SK-N-SH (cell line): ENCODE measurements at regions not wholly inside any gene's neighbourhood (a gene's known extent, or its start where the extent isn't known, plus 50 kb on each side); places are given as distances from the start of the nearest gene placed in this dataset.

ENCODE experiments used
- CTCF ChIA-PET: fragments of 300-600, 350-600 bp; formaldehyde crosslinking; extraction: SDS; loops from one replicate; lab custom pipeline; 2021; lab: Yijun Ruan, JAX
- POLR2A ChIA-PET: fragments of 350-600 bp; sonication (Branson Sonifier 250); formaldehyde crosslinking; extraction: SDS; loops from one replicate; lab custom pipeline; 2020; ENCODE audit warnings: antibody characterized with exemption, inconsistent platforms; lab: Yijun Ruan, JAX
- DNase-seq: peaks from one replicate; pipeline ENCODE4 v3.0.0; 2012
- H2AFZ ChIP-seq: fragments of 200-600 bp; sonication (generic); 2 replicates; pipeline ENCODE4 v1.8.1; 2016; ENCODE audit warnings: antibody characterized with exemption, mild to moderate bottlenecking, low read depth
- H3F3A ChIP-seq: fragments of 200-600 bp; sonication (generic); replicated peaks from 2 replicates; pipeline ENCODE3; 2016; ENCODE audit warnings: antibody characterized with exemption, mild to moderate bottlenecking; ENCODE audit not compliant: insufficient read depth
- H3K27ac ChIP-seq, 2 experiments: fragments of 200-500 bp in 1 of 2; fragments of 200-600 bp in 1 of 2; sonication (Bioruptor generic) in 1 of 2; sonication (generic), shearing (Covaris generic) in 1 of 2; 2 replicates each; pipeline versions ENCODE4 v1.5.1 to v1.6.1; 2014 to 2016; ENCODE audit warnings: low read depth in 2 of 2, inconsistent platforms in 1 of 2, low read length in 1 of 2, mild to moderate bottlenecking in 1 of 2, mixed read lengths in 1 of 2
- H3K27me3 ChIP-seq: fragments of 200-600 bp; sonication (generic), shearing (Covaris generic); 2 replicates; pipeline ENCODE4 v1.6.1; 2016; ENCODE audit warnings: mixed run types; ENCODE audit not compliant: insufficient read depth
- H3K36me3 ChIP-seq, 2 experiments: fragments of 200-500 bp in 1 of 2; fragments of 200-600 bp in 1 of 2; sonication (Bioruptor generic) in 1 of 2; sonication (generic) in 1 of 2; replicated peaks in 1 of 2; 2 replicates each; pipeline versions ENCODE3 to v1.5.1; 2014 to 2016; ENCODE audit warnings: low read length in 1 of 2, mild to moderate bottlenecking in 1 of 2; ENCODE audit not compliant: insufficient read depth in 2 of 2, control insufficient read depth in 1 of 2
- H3K4me1 ChIP-seq, 2 experiments: fragments of 200-500 bp in 1 of 2; fragments of 200-600 bp in 1 of 2; sonication (Bioruptor generic) in 1 of 2; sonication (generic), shearing (Covaris generic) in 1 of 2; 2 replicates each; pipeline versions ENCODE4 v1.5.1 to v1.6.1; 2014 to 2016; ENCODE audit warnings: low read depth in 1 of 2, low read length in 1 of 2, mixed run types in 1 of 2; ENCODE audit not compliant: insufficient read depth in 2 of 2, control insufficient read depth in 1 of 2
- H3K4me2 ChIP-seq: fragments of 200-600 bp; sonication (generic), shearing (Covaris generic); 2 replicates; pipeline ENCODE4 v1.6.1; 2017; ENCODE audit warnings: mixed run types
- H3K4me3 ChIP-seq, 2 experiments: fragments of 200-500 bp in 1 of 2; fragments of 200-600 bp in 1 of 2; sonication (Bioruptor generic) in 1 of 2; sonication (generic), shearing (Covaris generic) in 1 of 2; 2 replicates each; pipeline versions ENCODE4 v1.5.1 to v1.8.1; 2014 to 2016; ENCODE audit warnings: low read depth in 2 of 2, inconsistent platforms in 1 of 2, low read length in 1 of 2, mild to moderate bottlenecking in 1 of 2, mixed read lengths in 1 of 2, moderate library complexity in 1 of 2
- H3K79me2 ChIP-seq: fragments of 200-600 bp; sonication (generic); 2 replicates; pipeline ENCODE4 v1.8.1; 2017; ENCODE audit warnings: mild to moderate bottlenecking; ENCODE audit not compliant: insufficient read depth
- H3K9ac ChIP-seq: fragments of 200-600 bp; sonication (generic); 2 replicates; pipeline ENCODE4 v1.6.1; 2017; ENCODE audit warnings: mixed run types
- H3K9me2 ChIP-seq: fragments of 200-600 bp; sonication (generic); 2 replicates; pipeline ENCODE4 v1.6.1; 2017; ENCODE audit warnings: mixed run types
- H3K9me3 ChIP-seq: fragments of 200-600 bp; sonication (generic); 2 replicates; pipeline ENCODE4 v1.6.1; 2017; ENCODE audit warnings: mixed run types, mild to moderate bottlenecking, moderate library complexity
- H4K20me1 ChIP-seq: fragments of 200-600 bp; sonication (generic); 2 replicates; pipeline ENCODE4 v1.6.1; 2017; ENCODE audit warnings: mild to moderate bottlenecking, mixed run types; ENCODE audit not compliant: insufficient read depth
- CTCF ChIP-seq: fragments of 200-600 bp; sonication (generic); IDR thresholded peaks from 2 replicates; pipeline ENCODE4 v1.6.1; 2017; ENCODE audit warnings: antibody characterized with exemption, mild to moderate bottlenecking, moderate library complexity
- ELF1 ChIP-seq: IDR thresholded peaks from 2 replicates; pipeline ENCODE4 v1.4.0; 2012
- FOXJ3 ChIP-seq: sonication (generic); formaldehyde crosslinking; IDR thresholded peaks from 2 replicates; pipeline ENCODE4 v1.5.1; 2020; ENCODE audit warnings: mild to moderate bottlenecking, missing genetic modification reagents
- GABPA ChIP-seq: IDR thresholded peaks from 2 replicates; pipeline ENCODE4 v1.4.0; 2012; ENCODE audit warnings: low read depth, mild to moderate bottlenecking
- GATA2 ChIP-seq: sonication (generic); formaldehyde crosslinking; IDR thresholded peaks from 2 replicates; pipeline ENCODE4 v1.5.0; 2020; ENCODE audit warnings: mild to moderate bottlenecking, missing genetic modification reagents
- JUND ChIP-seq: IDR thresholded peaks from 2 replicates; pipeline ENCODE4 v1.4.0; 2012
- MAX ChIP-seq: IDR thresholded peaks from 2 replicates; pipeline ENCODE4 v1.4.0; 2012; ENCODE audit warnings: low read depth
- MEF2A ChIP-seq: IDR thresholded peaks from 2 replicates; pipeline ENCODE4 v1.4.0; 2012; ENCODE audit warnings: low read depth, borderline replicate concordance
- MXI1 ChIP-seq: IDR thresholded peaks from 2 replicates; pipeline ENCODE4 v1.6.1; 2012; ENCODE audit warnings: mild to moderate bottlenecking, low read depth, low read length, improper control_type of control experiment
- POLR2AphosphoS5 ChIP-seq: IDR thresholded peaks from 2 replicates; pipeline ENCODE4 v1.6.1; 2012; ENCODE audit warnings: low read depth, low read length
- REST ChIP-seq: IDR thresholded peaks from 2 replicates; pipeline ENCODE4 v1.6.1; 2012; ENCODE audit warnings: mild to moderate bottlenecking, low read depth, low read length, moderate library complexity
- RXRA ChIP-seq: IDR thresholded peaks from 2 replicates; pipeline ENCODE4 v1.4.0; 2012; ENCODE audit warnings: low read depth, mild to moderate bottlenecking, borderline replicate concordance
- SIN3A ChIP-seq: IDR thresholded peaks from 2 replicates; pipeline ENCODE4 v1.6.1; 2012; ENCODE audit warnings: low read depth, mild to moderate bottlenecking, low read length, moderate library complexity, borderline replicate concordance
- SMC3 ChIP-seq: IDR thresholded peaks from 2 replicates; pipeline ENCODE4 v1.6.1; 2012; ENCODE audit warnings: low read depth, low read length, improper control_type of control experiment
- TEAD4 ChIP-seq: IDR thresholded peaks from 2 replicates; pipeline ENCODE4 v1.4.0; 2012; ENCODE audit warnings: mild to moderate bottlenecking, borderline replicate concordance; ENCODE audit not compliant: insufficient read depth
- ZBTB33 ChIP-seq: IDR thresholded peaks from 2 replicates; pipeline ENCODE4 v1.4.0; 2012; ENCODE audit warnings: low read depth, borderline replicate concordance
- WGBS: methylation state at CpG from one replicate; pipeline ENCODE4 v1.1.6; 2017; ENCODE audit warnings: low lambda C conversion rate; 5-methylcytosine and 5-hydroxymethylcytosine counted together

- no peaks in the 10 kb centered on the region for H3F3A ChIP-seq
- no peaks in the 10 kb centered on the region for H3K4me1 ChIP-seq
- no peaks in the 10 kb centered on the region for H3K9me2 ChIP-seq
- no peaks in the 10 kb centered on the region for H3K9me3 ChIP-seq
- H3K4me3 ChIP-seq: no peak overlapping the region
- no peak overlapping the region for H2AFZ ChIP-seq
- H4K20me1 ChIP-seq: no peaks in the 10 kb centered on the region
- H3K27ac ChIP-seq: no peak overlapping the region
- H3K27me3 ChIP-seq: no peaks in the 10 kb centered on the region
- H3K9ac ChIP-seq: no peak overlapping the region
- CTCF ChIA-PET: interaction anchor here (0.6 kb wide), 1 partner anchor 647 kb away, joined by 3 read pairs; the partner anchor contains the start of gene MBTPS2
- H3K79me2 ChIP-seq: no peaks in the 10 kb centered on the region
- no peak for DNase-seq
- POLR2A ChIA-PET: no interaction called here
- H3K4me2 ChIP-seq: no peak overlapping the region
- WGBS: 30% methylated on average over 6 of the region's 6 CpGs
- no peaks in the 10 kb centered on the region for H3K36me3 ChIP-seq
- TF ChIP-seq MXI1: no peak
- no peak for TF ChIP-seq TEAD4
- TF ChIP-seq CTCF: no peak
- TF ChIP-seq POLR2AphosphoS5: no peak
- TF ChIP-seq ZBTB33: no peak
- no peak for TF ChIP-seq RXRA
- TF ChIP-seq GATA2: no peak
- TF ChIP-seq REST: no peak
- no peak for TF ChIP-seq MAX
- no peak for TF ChIP-seq FOXJ3 (CRISPR knock-in tag)
- TF ChIP-seq MEF2A: no peak
- TF ChIP-seq JUND: no peak
- no peak for TF ChIP-seq GABPA
- no peak for TF ChIP-seq SIN3A
- TF ChIP-seq ELF1: no peak
- no peak for TF ChIP-seq SMC3
Measured at GRCh38 chrX:22486296-22486695, 213.6 kb downstream of the CBLL2 start.
